C4-2B (cell line): ENCODE measurements at regions not wholly inside any gene's neighbourhood (a gene's known extent, or its start where the extent isn't known, plus 50 kb on each side); places are given as distances from the start of the nearest gene placed in this dataset.
A peak's percentile ranks its signal among the peaks of the same experiment; 100 is the strongest.

Experiments used
- H3K27ac ChIP-seq: fragments of 450-650 bp; 2 replicates; pipeline ENCODE4 v1.5.1; 2017
- ZFX ChIP-seq: fragments of 450-650 bp; IDR thresholded peaks from 2 replicates; pipeline ENCODE4 v1.6.1; 2017
- TF ChIP-seq, protein P1 (sequence below): fragments of 450-650 bp; conservative IDR thresholded peaks from 2 replicates; pipeline ENCODE4 v1.5.1; 2017; ENCODE audit warnings: mild to moderate bottlenecking

DNA sequence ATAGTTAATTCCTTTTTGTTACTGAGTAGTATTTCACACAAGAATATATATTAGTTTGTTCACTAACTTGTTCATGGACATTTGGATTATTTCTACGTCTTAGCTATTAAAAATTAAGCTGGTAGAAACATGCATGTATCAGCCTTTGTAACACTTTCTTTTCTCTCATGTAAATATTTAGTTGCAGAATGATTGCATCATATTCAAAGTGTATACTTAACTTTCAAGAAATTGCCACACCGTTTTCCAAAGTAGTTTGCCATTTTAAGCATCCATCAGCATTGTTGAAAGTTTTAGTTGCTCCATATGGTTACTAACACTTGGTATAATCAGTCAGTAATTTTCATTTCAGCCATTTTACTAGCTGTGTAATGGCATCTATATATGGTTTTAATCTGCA, 666.9 kb downstream of the NXPH1 start:
- no peak overlapping the region for H3K27ac ChIP-seq
- TF ChIP-seq, protein P1, sequence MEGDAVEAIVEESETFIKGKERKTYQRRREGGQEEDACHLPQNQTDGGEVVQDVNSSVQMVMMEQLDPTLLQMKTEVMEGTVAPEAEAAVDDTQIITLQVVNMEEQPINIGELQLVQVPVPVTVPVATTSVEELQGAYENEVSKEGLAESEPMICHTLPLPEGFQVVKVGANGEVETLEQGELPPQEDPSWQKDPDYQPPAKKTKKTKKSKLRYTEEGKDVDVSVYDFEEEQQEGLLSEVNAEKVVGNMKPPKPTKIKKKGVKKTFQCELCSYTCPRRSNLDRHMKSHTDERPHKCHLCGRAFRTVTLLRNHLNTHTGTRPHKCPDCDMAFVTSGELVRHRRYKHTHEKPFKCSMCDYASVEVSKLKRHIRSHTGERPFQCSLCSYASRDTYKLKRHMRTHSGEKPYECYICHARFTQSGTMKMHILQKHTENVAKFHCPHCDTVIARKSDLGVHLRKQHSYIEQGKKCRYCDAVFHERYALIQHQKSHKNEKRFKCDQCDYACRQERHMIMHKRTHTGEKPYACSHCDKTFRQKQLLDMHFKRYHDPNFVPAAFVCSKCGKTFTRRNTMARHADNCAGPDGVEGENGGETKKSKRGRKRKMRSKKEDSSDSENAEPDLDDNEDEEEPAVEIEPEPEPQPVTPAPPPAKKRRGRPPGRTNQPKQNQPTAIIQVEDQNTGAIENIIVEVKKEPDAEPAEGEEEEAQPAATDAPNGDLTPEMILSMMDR, result no peak
- TF ChIP-seq ZFX, result no peak

DNA sequence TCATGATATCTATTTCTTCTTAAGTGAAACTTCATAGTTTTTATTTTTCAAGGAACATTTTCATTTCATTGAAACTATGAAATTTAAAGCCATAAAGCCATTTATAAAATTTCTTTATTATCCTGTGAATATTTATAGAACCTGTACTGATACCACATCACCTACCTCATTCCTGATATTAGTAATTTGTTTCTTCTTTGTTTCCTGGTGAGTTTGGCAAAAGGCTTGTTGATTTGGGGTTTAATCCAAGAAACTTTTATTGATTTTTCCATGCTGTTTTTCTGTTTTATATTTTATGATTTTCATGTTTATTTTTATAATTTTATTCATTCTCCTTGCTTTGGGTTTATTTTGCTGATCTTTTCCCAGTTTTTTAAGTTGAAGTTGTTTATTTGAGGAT, 669.4 kb downstream of the NXPH1 start:
- H3K27ac ChIP-seq, result no peak overlapping the region
- TF ChIP-seq, protein P1, result no peak
- TF ChIP-seq ZFX, result no peak

DNA sequence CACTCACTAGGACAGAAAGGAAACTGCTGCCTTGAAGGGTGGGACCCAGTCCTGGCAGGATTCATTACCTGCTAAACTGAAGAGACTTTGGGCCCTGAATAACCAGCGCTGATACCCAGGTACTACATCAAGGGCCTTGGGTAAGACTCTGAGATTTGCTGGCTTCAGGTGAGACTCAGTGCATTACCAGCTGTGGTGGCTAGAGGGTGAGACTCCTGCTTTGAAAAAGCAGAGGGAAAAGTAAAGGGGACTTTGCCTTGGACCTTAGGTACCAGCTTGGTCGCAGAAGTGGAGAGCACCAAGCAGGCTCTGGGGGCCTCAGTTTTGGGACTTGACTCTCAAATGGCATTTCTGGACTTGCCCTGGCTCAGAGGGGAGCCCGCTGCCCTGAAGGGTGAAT, 673.3 kb downstream of the NXPH1 start:
- TF ChIP-seq ZFX, result no peak
- TF ChIP-seq, protein P1, result no peak
- H3K27ac ChIP-seq, result peak overlapping the region; percentile 36

- TF ChIP-seq, protein P1, result no peak
- no peak for TF ChIP-seq ZFX
- no peak overlapping the region for H3K27ac ChIP-seq
These were observed 686.9 kb downstream of the NXPH1 start for GRCh38 chr7:9120331-9120730.

DNA sequence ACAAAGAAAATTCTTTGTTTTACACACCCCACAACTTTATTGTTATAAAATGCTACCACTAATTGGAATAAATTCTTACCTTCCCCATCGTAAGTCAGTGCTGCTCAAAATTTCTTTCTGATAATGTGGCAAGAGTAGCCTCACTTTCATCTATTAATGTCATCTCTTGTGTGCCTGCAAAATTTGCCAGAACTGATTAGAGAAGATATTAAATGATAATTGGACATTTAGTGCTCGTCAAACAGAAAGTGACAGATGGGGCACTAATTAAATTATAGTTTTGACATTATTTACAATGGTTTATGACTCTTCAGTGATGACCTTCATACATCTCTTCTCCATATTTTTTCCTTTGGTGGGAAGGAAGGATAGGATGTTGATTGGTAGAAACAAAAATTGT, 690.9 kb downstream of the NXPH1 start:
- no peak overlapping the region for H3K27ac ChIP-seq
- TF ChIP-seq ZFX, result no peak
- TF ChIP-seq, protein P1, result no peak

DNA sequence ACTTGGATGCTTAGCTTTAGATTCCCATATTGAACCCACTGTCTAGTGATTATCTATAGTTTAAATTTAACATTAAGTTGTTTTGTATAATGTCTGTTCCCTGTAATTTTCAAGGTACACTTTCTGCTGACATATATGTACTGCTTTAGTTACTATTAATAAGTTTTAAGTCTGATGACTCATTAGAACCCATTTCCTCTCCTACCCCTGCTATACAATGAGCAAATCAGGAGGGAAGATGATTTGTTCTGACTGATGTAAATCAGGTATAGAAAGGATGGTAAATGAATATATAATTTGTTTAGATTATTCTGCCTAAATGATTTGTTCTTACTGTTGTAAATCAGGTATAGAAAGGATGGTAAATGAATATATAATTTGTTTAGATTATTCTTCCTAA, 691.8 kb downstream of the NXPH1 start:
- TF ChIP-seq ZFX, result no peak
- H3K27ac ChIP-seq, result no peak overlapping the region

DNA sequence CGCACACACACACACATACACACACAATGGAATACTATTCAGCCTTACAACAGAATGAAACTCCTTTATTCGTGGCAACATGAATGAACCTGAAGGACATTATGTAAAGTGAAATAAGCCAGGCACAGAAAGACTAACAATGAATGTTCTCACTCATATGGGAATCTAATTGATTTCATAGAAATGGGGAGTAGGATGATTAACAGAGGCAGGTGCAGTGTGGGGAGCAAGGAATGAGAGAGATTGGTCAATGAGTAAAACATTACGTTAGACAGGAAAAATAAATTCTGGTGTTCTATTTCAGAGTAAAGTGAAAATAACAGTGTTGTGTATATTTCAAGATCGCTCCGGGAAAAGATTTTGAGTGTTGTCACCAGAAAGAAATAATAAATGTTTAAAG, 694.5 kb downstream of the NXPH1 start:
- no peak overlapping the region for H3K27ac ChIP-seq
- no peak for TF ChIP-seq ZFX
- TF ChIP-seq, protein P1, result no peak

- TF ChIP-seq, protein P1, result no peak
- no peak for TF ChIP-seq ZFX
- H3K27ac ChIP-seq, result no peak overlapping the region
These were observed 715.3 kb downstream of the NXPH1 start for GRCh38 chr7:9148687-9149086.
